OCI-LY7 (cell line): ENCODE measurements at regions not wholly inside any gene's neighbourhood (a gene's known extent, or its start where the extent isn't known, plus 50 kb on each side); places are given as distances from the start of the nearest gene placed in this dataset.

ENCODE experiments used
- BruUV-seq: library from RNA; stranded (reverse); fragments of 400-500 nt; replicated peaks from 2 replicates; lab custom pipeline; 2021; lab: Mats Ljungman, UMichigan
- CTCF ChIA-PET: fragments of 300-600 bp; sonication (Branson Sonifier 250); formaldehyde crosslinking; loops from one replicate; lab custom pipeline; 2022; ENCODE audit warnings: antibody characterized with exemption; ENCODE audit not compliant: unreplicated experiment; lab: Charles Lee
- POLR2A ChIA-PET: fragments of 300-600 bp; sonication (Branson Sonifier 250); formaldehyde crosslinking; loops from one replicate; lab custom pipeline; 2022; ENCODE audit warnings: antibody characterized with exemption; lab: Charles Lee
- DNase-seq: peaks from one replicate; pipeline ENCODE4 v3.0.0-alpha.2; 2015; ENCODE audit warnings: low spot score
- H2AFZ ChIP-seq: fragments of 200-600 bp; sonication (generic), shearing (Covaris generic); 2 replicates; pipeline ENCODE4 v1.6.1; 2014; ENCODE audit warnings: mild to moderate bottlenecking, antibody characterized with exemption, low read length, moderate library complexity
- H3K27ac ChIP-seq: fragments of 200-600 bp; sonication (generic); 2 replicates; pipeline ENCODE4 v1.5.1; 2014; ENCODE audit warnings: mixed run types, low read depth, mild to moderate bottlenecking, moderate library complexity, low read length, inconsistent platforms; ENCODE audit not compliant: poor library complexity, severe bottlenecking
- H3K36me3 ChIP-seq: fragments of 200-600 bp; sonication (generic); 2 replicates; pipeline ENCODE4 v1.6.1; 2014; ENCODE audit warnings: mild to moderate bottlenecking, antibody characterized with exemption, low read length, moderate library complexity, mixed read lengths; ENCODE audit not compliant: insufficient read depth
- H3K4me1 ChIP-seq: fragments of 200-600 bp; sonication (generic); 2 replicates; pipeline ENCODE4 v1.5.1; 2014; ENCODE audit warnings: mild to moderate bottlenecking, low read length; ENCODE audit not compliant: insufficient read depth, poor library complexity, severe bottlenecking
- H3K4me2 ChIP-seq: fragments of 200-600 bp; sonication (generic); 2 replicates; pipeline ENCODE4 v1.6.1; 2014; ENCODE audit warnings: mild to moderate bottlenecking, low read length
- H3K4me3 ChIP-seq: fragments of 200-600 bp; sonication (generic); 2 replicates; pipeline ENCODE4 v1.5.1; 2014; ENCODE audit warnings: mild to moderate bottlenecking, low read depth, low read length; ENCODE audit not compliant: poor library complexity, severe bottlenecking
- H3K79me2 ChIP-seq: fragments of 200-600 bp; sonication (generic); 2 replicates; pipeline ENCODE4 v1.6.1; 2016; ENCODE audit warnings: low read depth, mild to moderate bottlenecking, low read length, moderate library complexity, mixed read lengths; ENCODE audit not compliant: insufficient read depth
- H3K9me2 ChIP-seq: fragments of 200-600 bp; sonication (generic); 2 replicates; pipeline ENCODE4 v1.6.1; 2016; ENCODE audit warnings: mild to moderate bottlenecking, low read length, mixed read lengths; ENCODE audit not compliant: insufficient read depth
- H3K9me3 ChIP-seq: fragments of 200-600 bp; sonication (generic); 2 replicates; pipeline ENCODE4 v1.6.1; 2014; ENCODE audit warnings: mild to moderate bottlenecking, mixed run types, low read length, mixed read lengths
- H4K20me1 ChIP-seq: fragments of 200-600 bp; sonication (generic); 2 replicates; pipeline ENCODE4 v1.6.1; 2014; ENCODE audit warnings: mild to moderate bottlenecking, antibody characterized with exemption, low read length, moderate library complexity, mixed read lengths; ENCODE audit not compliant: insufficient read depth
- CTCF ChIP-seq: fragments of 200-600 bp; sonication (generic); conservative IDR thresholded peaks from 2 replicates; pipeline ENCODE4 v1.5.1; 2014; ENCODE audit warnings: mild to moderate bottlenecking, antibody characterized with exemption, low read length, moderate library complexity, mixed read lengths
- EZH2phosphoT487 ChIP-seq: fragments of 200-600 bp; sonication (generic); IDR thresholded peaks from 2 replicates; pipeline ENCODE4 v1.6.1; 2018; ENCODE audit warnings: low read depth, borderline replicate concordance, mild to moderate bottlenecking, mixed run types, antibody characterized with exemption, low read length, moderate library complexity, mixed read lengths
- intact Hi-C: fragments of 100-400 bp; cut with micrococcal nuclease; formaldehyde crosslinking; loops from one replicate; pipeline ENCODE4 v1.10.0; 2022; ENCODE audit not compliant: unreplicated experiment

GRCh38 chr11:114758627-114759026 lies 80.3 kb downstream of the NXPE2 start:
- DNase-seq = no peak
- Histone ChIP-seq H2AFZ (no peak overlapping the region), H3K9me3 (no peaks in the 10 kb centered on the region), H3K9me2 (no peaks in the 10 kb centered on the region), H3K36me3 (no peaks in the 10 kb centered on the region), H3K4me1 (no peaks in the 10 kb centered on the region), H3K79me2 (no peaks in the 10 kb centered on the region), H3K4me2 (no peak overlapping the region), H3K4me3 (no peak overlapping the region), H3K27ac (no peak overlapping the region), H4K20me1 (no peaks in the 10 kb centered on the region)
- intact Hi-C loops = no loop called here
- TF ChIP-seq CTCF (no peak), EZH2phosphoT487 (no peak)
- ChIA-PET POLR2A (no interaction called here), CTCF (no interaction called here)
- no TSS peak for BruUV-seq

GRCh38 chr11:114762408-114762807 lies 84.1 kb downstream of the NXPE2 start:
- H3K4me3 ChIP-seq = no peak overlapping the region
- DNase-seq = peak; percentile 5
- H2AFZ ChIP-seq = no peak overlapping the region
- TF ChIP-seq EZH2phosphoT487 = no peak
- peak; percentile 37 for TF ChIP-seq CTCF
- intact Hi-C loops = no loop called here
- no peaks in the 10 kb centered on the region for H3K36me3 ChIP-seq
- BruUV-seq = no TSS peak
- no peaks in the 10 kb centered on the region for H3K79me2 ChIP-seq
- H3K4me2 ChIP-seq = no peak overlapping the region
- CTCF ChIA-PET = no interaction called here
- no peak overlapping the region for H3K27ac ChIP-seq
- no peaks in the 10 kb centered on the region for H4K20me1 ChIP-seq
- H3K9me2 ChIP-seq = no peaks in the 10 kb centered on the region
- no peaks in the 10 kb centered on the region for H3K4me1 ChIP-seq
- POLR2A ChIA-PET = no interaction called here
- H3K9me3 ChIP-seq = no peaks in the 10 kb centered on the region

- Histone ChIP-seq H3K9me3 (no peaks in the 10 kb centered on the region), H3K79me2 (no peaks in the 10 kb centered on the region), H2AFZ (no peak overlapping the region), H3K4me3 (no peak overlapping the region), H3K27ac (no peak overlapping the region), H3K9me2 (no peaks in the 10 kb centered on the region), H4K20me1 (no peaks in the 10 kb centered on the region), H3K36me3 (no peaks in the 10 kb centered on the region), H3K4me2 (no peak overlapping the region), H3K4me1 (no peaks in the 10 kb centered on the region)
- no peak for DNase-seq
- no TSS peak for BruUV-seq
- TF ChIP-seq CTCF (no peak), EZH2phosphoT487 (no peak)
- intact Hi-C loops = no loop called here
- POLR2A ChIA-PET = no interaction called here
- CTCF ChIA-PET = no interaction called here
These were observed 86.2 kb downstream of the NXPE2 start for GRCh38 chr11:114764563-114764962.
